KMS-11 (cell line): ENCODE measurements at regions not wholly inside any gene's neighbourhood (a gene's known extent, or its start where the extent isn't known, plus 50 kb on each side); places are given as distances from the start of the nearest gene placed in this dataset.

Experiments
- H2AFZ ChIP-seq: fragments of 200-600 bp; sonication (generic); 2 replicates; pipeline ENCODE4 v1.6.1; 2016; ENCODE audit warnings: antibody characterized with exemption, mixed run types, low read depth
- H3K27ac ChIP-seq: fragments of 200-600 bp; sonication (generic); 2 replicates; pipeline ENCODE4 v1.6.1; 2016; ENCODE audit warnings: mild to moderate bottlenecking, mixed run types
- H3K27me3 ChIP-seq: fragments of 200-600 bp; sonication (generic); 2 replicates; pipeline ENCODE4 v1.6.1; 2017; ENCODE audit warnings: mild to moderate bottlenecking, low read depth, mixed run types, moderate library complexity; ENCODE audit not compliant: insufficient read depth
- H3K36me3 ChIP-seq: fragments of 200-600 bp; sonication (generic); 2 replicates; pipeline ENCODE4 v1.6.1; 2017; ENCODE audit warnings: mild to moderate bottlenecking, mixed run types; ENCODE audit not compliant: insufficient read depth
- H3K4me1 ChIP-seq: fragments of 200-600 bp; sonication (generic); 2 replicates; pipeline ENCODE4 v1.6.1; 2016; ENCODE audit warnings: mild to moderate bottlenecking, low read depth, mixed run types; ENCODE audit not compliant: poor library complexity, severe bottlenecking
- H3K4me2 ChIP-seq: fragments of 200-600 bp; sonication (generic); 2 replicates; pipeline ENCODE4 v1.7.0; 2016; ENCODE audit warnings: mild to moderate bottlenecking, mixed run types
- H3K4me3 ChIP-seq: fragments of 200-600 bp; sonication (generic); IDR thresholded peaks from 2 replicates; pipeline ENCODE4 v1.6.1; 2017; ENCODE audit warnings: low read depth, low read length, mixed read lengths; ENCODE audit not compliant: insufficient read depth
- H3K79me2 ChIP-seq: fragments of 200-600 bp; sonication (generic); 2 replicates; pipeline ENCODE4 v1.6.1; 2016; ENCODE audit warnings: low read depth, mixed run types; ENCODE audit not compliant: insufficient read depth
- H3K9ac ChIP-seq: fragments of 200-600 bp; sonication (generic); 2 replicates; pipeline ENCODE4 v1.6.1; 2016; ENCODE audit warnings: mild to moderate bottlenecking, mixed run types
- H4K20me1 ChIP-seq: fragments of 200-600 bp; sonication (generic); 2 replicates; pipeline ENCODE4 v1.6.1; 2016; ENCODE audit warnings: mild to moderate bottlenecking, mixed run types; ENCODE audit not compliant: insufficient read depth
- CTCF ChIP-seq: fragments of 200-600 bp; sonication (generic); conservative IDR thresholded peaks from 2 replicates; pipeline ENCODE4 v1.6.1; 2017; ENCODE audit warnings: low read depth, mild to moderate bottlenecking, antibody characterized with exemption, low read length, moderate library complexity, mixed read lengths

GRCh38 chr3:22581007-22581406 lies 622.1 kb upstream of the UBE2E2 start:
- Histone ChIP-seq H4K20me1 (no peaks in the 10 kb centered on the region), H2AFZ (no peak overlapping the region), H3K9ac (no peak overlapping the region), H3K79me2 (no peaks in the 10 kb centered on the region), H3K4me1 (no peaks in the 10 kb centered on the region), H3K27ac (no peak overlapping the region), H3K4me3 (no peak overlapping the region), H3K36me3 (no peaks in the 10 kb centered on the region), H3K4me2 (no peak overlapping the region), H3K27me3 (no peaks in the 10 kb centered on the region)
- TF ChIP-seq CTCF, result no peak

GRCh38 chr3:22582266-22582665 lies 620.9 kb upstream of the UBE2E2 start:
- Histone ChIP-seq H3K36me3 (no peaks in the 10 kb centered on the region), H3K4me3 (no peak overlapping the region), H3K4me1 (no peaks in the 10 kb centered on the region), H3K27ac (no peak overlapping the region), H2AFZ (no peak overlapping the region), H4K20me1 (no peaks in the 10 kb centered on the region), H3K79me2 (no peaks in the 10 kb centered on the region), H3K9ac (no peak overlapping the region), H3K27me3 (no peaks in the 10 kb centered on the region), H3K4me2 (no peak overlapping the region)
- no peak for TF ChIP-seq CTCF

GRCh38 chr3:22585504-22585903 lies 617.6 kb upstream of the UBE2E2 start:
- Histone ChIP-seq H3K4me2 (no peak overlapping the region), H3K4me3 (no peak overlapping the region), H4K20me1 (no peaks in the 10 kb centered on the region), H2AFZ (no peak overlapping the region), H3K9ac (no peak overlapping the region), H3K27ac (no peak overlapping the region), H3K27me3 (no peaks in the 10 kb centered on the region), H3K36me3 (no peaks in the 10 kb centered on the region), H3K4me1 (no peaks in the 10 kb centered on the region), H3K79me2 (no peaks in the 10 kb centered on the region)
- TF ChIP-seq CTCF, result no peak

- H3K27me3 ChIP-seq, result no peaks in the 10 kb centered on the region
- H3K4me2 ChIP-seq, result no peak overlapping the region
- H3K4me1 ChIP-seq, result no peaks in the 10 kb centered on the region
- H2AFZ ChIP-seq, result no peak overlapping the region
- no peaks in the 10 kb centered on the region for H4K20me1 ChIP-seq
- no peak overlapping the region for H3K4me3 ChIP-seq
- TF ChIP-seq CTCF, result no peak
- no peak overlapping the region for H3K27ac ChIP-seq
- H3K9ac ChIP-seq, result no peak overlapping the region
- no peaks in the 10 kb centered on the region for H3K36me3 ChIP-seq
- no peaks in the 10 kb centered on the region for H3K79me2 ChIP-seq
Measured at GRCh38 chr3:22585911-22586310, 617.2 kb upstream of the UBE2E2 start.

GRCh38 chr3:22587446-22587845 lies 615.7 kb upstream of the UBE2E2 start:
- H3K27me3 ChIP-seq, result no peaks in the 10 kb centered on the region
- no peaks in the 10 kb centered on the region for H3K79me2 ChIP-seq
- H4K20me1 ChIP-seq, result no peaks in the 10 kb centered on the region
- no peak overlapping the region for H3K4me2 ChIP-seq
- no peaks in the 10 kb centered on the region for H3K36me3 ChIP-seq
- no peak overlapping the region for H3K27ac ChIP-seq
- no peak overlapping the region for H2AFZ ChIP-seq
- H3K9ac ChIP-seq, result no peak overlapping the region
- no peaks in the 10 kb centered on the region for H3K4me1 ChIP-seq
- no peak overlapping the region for H3K4me3 ChIP-seq
- no peak for TF ChIP-seq CTCF
